ENCODE measurements at regions not wholly inside any gene's neighbourhood (a gene's known extent, or its start where the extent isn't known, plus 50 kb on each side); places are given as distances from the start of the nearest gene placed in this dataset.

DNA sequence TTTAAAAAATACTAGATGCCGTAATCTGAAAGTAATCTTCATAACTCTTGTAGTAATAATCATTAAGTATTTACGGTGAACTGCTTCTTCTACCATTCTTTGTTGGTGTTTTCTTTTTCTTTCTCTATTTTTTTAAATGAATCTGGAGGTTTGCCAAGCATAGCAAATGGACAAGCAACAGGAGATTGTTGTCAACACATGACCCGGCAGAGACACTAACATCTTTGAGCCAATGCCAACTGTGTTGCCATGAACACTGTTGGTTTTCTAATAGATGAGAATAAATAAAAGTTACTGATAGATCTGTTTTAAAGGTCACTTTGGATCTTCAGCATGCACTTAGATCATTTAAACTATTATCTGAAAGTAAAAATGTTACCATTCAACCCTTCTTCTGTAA, 523.6 kb upstream of the EYS start:
- no peaks in the 10 kb centered on the region for H3K27me3 ChIP-seq (replicated peaks; ENCODE audit: control insufficient read depth, insufficient read depth, low read length)
- H3K36me3 ChIP-seq (ENCODE audit: control insufficient read depth, insufficient read depth, low read length): no peaks in the 10 kb centered on the region
- no peak for DNase-seq (ENCODE audit: extremely low read depth, insufficient read length)
- no peak overlapping the region for H3K4me3 ChIP-seq (replicated peaks; ENCODE audit: low read depth, low read length)
- TF ChIP-seq, protein P1, sequence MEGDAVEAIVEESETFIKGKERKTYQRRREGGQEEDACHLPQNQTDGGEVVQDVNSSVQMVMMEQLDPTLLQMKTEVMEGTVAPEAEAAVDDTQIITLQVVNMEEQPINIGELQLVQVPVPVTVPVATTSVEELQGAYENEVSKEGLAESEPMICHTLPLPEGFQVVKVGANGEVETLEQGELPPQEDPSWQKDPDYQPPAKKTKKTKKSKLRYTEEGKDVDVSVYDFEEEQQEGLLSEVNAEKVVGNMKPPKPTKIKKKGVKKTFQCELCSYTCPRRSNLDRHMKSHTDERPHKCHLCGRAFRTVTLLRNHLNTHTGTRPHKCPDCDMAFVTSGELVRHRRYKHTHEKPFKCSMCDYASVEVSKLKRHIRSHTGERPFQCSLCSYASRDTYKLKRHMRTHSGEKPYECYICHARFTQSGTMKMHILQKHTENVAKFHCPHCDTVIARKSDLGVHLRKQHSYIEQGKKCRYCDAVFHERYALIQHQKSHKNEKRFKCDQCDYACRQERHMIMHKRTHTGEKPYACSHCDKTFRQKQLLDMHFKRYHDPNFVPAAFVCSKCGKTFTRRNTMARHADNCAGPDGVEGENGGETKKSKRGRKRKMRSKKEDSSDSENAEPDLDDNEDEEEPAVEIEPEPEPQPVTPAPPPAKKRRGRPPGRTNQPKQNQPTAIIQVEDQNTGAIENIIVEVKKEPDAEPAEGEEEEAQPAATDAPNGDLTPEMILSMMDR (IDR thresholded peaks at IDR 0.05; ENCODE audit: insufficient read depth, low read length, poor library complexity, severe bottlenecking): no peak

DNA sequence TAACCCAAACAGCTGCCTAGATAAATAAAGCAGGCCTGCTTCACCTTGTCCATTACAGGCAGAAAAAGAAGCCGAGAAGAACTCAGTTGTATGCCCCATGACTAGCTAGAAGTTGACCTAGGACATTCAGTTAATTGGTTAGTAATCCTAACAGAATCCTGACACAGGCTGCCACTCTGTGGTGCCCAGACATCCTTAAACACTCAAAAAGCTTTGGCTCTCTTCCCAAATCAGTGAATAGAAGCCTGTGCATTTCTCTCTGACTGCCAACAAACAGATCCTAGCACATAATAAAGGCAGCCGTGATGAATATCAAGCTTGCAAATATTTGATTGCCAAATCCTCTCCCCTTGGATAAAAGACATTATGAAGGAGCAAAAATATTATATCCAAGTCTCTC, 519.1 kb upstream of the EYS start:
- no peak for DNase-seq (ENCODE audit: extremely low read depth, insufficient read length)
- Histone ChIP-seq H3K36me3 (ENCODE audit: control insufficient read depth, insufficient read depth, low read length) (no peaks in the 10 kb centered on the region), H3K4me3 (replicated peaks; ENCODE audit: low read depth, low read length) (no peak overlapping the region), H3K27me3 (replicated peaks; ENCODE audit: control insufficient read depth, insufficient read depth, low read length) (no peaks in the 10 kb centered on the region)
- TF ChIP-seq, protein P1 (IDR thresholded peaks at IDR 0.05; ENCODE audit: insufficient read depth, low read length, poor library complexity, severe bottlenecking): no peak

DNA sequence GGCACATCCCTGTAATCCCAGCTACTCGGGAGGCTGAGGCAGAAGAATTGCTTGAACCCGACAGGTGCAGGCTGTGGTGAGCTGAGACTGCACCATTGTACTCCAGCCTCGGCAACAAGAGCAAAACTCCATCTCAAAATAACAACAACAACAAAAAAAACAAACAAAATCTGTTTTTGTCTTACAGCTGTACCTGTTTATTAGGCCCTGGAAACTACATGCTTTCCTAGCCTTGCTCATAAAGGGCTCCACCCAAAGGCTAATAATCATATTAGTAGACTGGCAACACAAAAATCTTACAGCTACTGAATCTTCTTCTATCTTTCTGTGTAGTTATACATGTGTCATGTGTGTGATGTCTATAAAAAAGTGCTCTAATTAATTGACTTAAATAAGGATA, 503.9 kb upstream of the EYS start:
- Histone ChIP-seq H3K36me3 (ENCODE audit: control insufficient read depth, insufficient read depth, low read length) (no peaks in the 10 kb centered on the region), H3K4me3 (replicated peaks; ENCODE audit: low read depth, low read length) (no peak overlapping the region), H3K27me3 (replicated peaks; ENCODE audit: control insufficient read depth, insufficient read depth, low read length) (no peaks in the 10 kb centered on the region)
- no peak for DNase-seq (ENCODE audit: extremely low read depth, insufficient read length)
- TF ChIP-seq, protein P1 (IDR thresholded peaks at IDR 0.05; ENCODE audit: insufficient read depth, low read length, poor library complexity, severe bottlenecking): no peak

DNA sequence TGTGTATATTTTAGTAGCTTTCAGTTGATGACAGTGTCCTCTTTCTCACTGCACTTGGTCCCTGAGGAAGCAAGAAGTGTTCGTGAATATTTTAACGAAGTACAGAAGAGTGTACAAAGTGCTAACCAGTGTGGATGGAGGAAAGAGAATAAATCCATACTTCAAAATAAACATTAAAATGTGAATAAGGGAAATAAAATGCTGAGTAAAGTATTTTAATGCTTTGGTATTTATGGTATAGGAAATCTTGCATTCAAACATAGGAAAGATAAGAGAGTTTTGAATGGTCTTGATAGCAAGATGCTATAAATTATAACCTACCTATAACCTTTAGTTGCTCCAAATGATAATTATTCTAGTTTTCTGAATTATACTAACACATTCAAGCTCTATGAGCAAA, 493.4 kb upstream of the EYS start:
- Histone ChIP-seq H3K4me3 (replicated peaks; ENCODE audit: low read depth, low read length) (no peak overlapping the region), H3K36me3 (ENCODE audit: control insufficient read depth, insufficient read depth, low read length) (no peaks in the 10 kb centered on the region), H3K27me3 (replicated peaks; ENCODE audit: control insufficient read depth, insufficient read depth, low read length) (no peaks in the 10 kb centered on the region)
- TF ChIP-seq, protein P1 (IDR thresholded peaks at IDR 0.05; ENCODE audit: insufficient read depth, low read length, poor library complexity, severe bottlenecking): no peak
- no peak for DNase-seq (ENCODE audit: extremely low read depth, insufficient read length)

DNA sequence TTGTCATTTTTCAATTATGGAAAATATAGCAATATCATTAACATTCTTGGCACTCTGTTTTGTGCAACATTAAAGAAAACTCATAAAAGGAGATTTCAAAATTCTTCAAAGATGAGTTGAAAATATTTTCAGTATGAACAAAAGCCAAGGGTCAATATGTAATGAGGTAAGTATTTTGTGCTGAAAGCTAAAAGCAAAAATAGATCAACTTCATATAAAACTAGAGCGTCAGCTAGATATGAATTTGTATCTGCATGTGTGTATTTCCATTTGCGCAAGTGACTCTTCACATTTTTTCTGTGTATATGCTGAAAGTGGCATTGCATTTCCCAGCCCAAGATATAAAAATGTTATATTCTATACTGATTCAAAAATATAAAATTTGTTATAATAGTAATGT, 492.1 kb upstream of the EYS start:
- no peaks in the 10 kb centered on the region for H3K36me3 ChIP-seq (ENCODE audit: control insufficient read depth, insufficient read depth, low read length)
- no peak overlapping the region for H3K4me3 ChIP-seq (replicated peaks; ENCODE audit: low read depth, low read length)
- TF ChIP-seq, protein P1 (IDR thresholded peaks at IDR 0.05; ENCODE audit: insufficient read depth, low read length, poor library complexity, severe bottlenecking): no peak
- no peaks in the 10 kb centered on the region for H3K27me3 ChIP-seq (replicated peaks; ENCODE audit: control insufficient read depth, insufficient read depth, low read length)
- no peak for DNase-seq (ENCODE audit: extremely low read depth, insufficient read length)

DNA sequence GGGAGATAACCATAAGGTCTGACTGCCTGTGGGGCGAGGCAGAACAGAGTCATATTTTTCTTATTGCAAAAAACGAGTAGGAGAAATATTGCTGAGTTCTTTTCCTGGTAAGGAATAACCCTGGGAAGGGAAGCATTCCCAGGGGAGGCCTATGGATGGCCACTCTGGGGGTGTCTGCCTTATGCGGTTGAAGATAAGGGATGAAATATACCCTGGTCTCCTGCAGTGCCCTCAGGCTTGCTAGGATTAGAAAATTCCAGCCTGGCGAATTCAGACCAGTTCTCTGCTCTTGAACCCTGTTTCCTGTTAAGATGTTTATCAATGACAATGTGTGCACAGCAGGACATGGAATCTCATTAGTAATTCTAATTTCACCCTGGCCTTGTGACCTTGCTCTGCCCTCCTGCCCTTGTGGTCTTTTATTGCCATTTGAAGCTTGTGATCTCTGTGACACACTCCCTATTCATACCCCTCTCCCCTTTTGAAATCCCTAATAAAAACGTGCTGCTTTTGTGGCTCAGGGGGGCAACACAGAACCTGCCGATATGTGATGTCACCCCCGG, 491.1 kb upstream of the EYS start:
- H3K36me3 ChIP-seq (ENCODE audit: control insufficient read depth, insufficient read depth, low read length): no peaks in the 10 kb centered on the region
- TF ChIP-seq, protein P1 (IDR thresholded peaks at IDR 0.05; ENCODE audit: insufficient read depth, low read length, poor library complexity, severe bottlenecking): no peak
- no peak overlapping the region for H3K4me3 ChIP-seq (replicated peaks; ENCODE audit: low read depth, low read length)
- no peak for DNase-seq (ENCODE audit: extremely low read depth, insufficient read length)
- H3K27me3 ChIP-seq (replicated peaks; ENCODE audit: control insufficient read depth, insufficient read depth, low read length): no peaks in the 10 kb centered on the region
